DND-41 (cell line): ENCODE measurements at regions not wholly inside any gene's neighbourhood (a gene's known extent, or its start where the extent isn't known, plus 50 kb on each side); places are given as distances from the start of the nearest gene placed in this dataset.

Source experiments
- ATAC-seq: fragments of 200-7000 bp; cut with Tn5 transposase; 3 replicates; pipeline ENCODE4 v1.9.1; 2021; ENCODE audit warnings: low read depth; ENCODE audit not compliant: insufficient read depth
- DNase-seq: peaks from one replicate; pipeline ENCODE4 v3.0.0-alpha.2; 2020
- H2AFZ ChIP-seq: 2 replicates; pipeline ENCODE4 v1.6.0; 2012; ENCODE audit warnings: low read depth, low read length
- H3K27ac ChIP-seq: 2 replicates; pipeline ENCODE4 v1.5.1; 2012; ENCODE audit warnings: low read length, inconsistent platforms
- H3K27me3 ChIP-seq: fragments of 200-600 bp; sonication (generic); 2 replicates; pipeline ENCODE4 v1.6.0; 2012; ENCODE audit warnings: low read length, mild to moderate bottlenecking, inconsistent platforms; ENCODE audit not compliant: insufficient read depth, poor library complexity
- H3K36me3 ChIP-seq: 2 replicates; pipeline ENCODE4 v1.5.1; 2012; ENCODE audit warnings: low read length, inconsistent platforms; ENCODE audit not compliant: insufficient read depth
- H3K4me1 ChIP-seq: 2 replicates; pipeline ENCODE4 v1.5.1; 2012; ENCODE audit warnings: mild to moderate bottlenecking, low read length; ENCODE audit not compliant: insufficient read depth
- H3K4me2 ChIP-seq: 2 replicates; pipeline ENCODE4 v1.6.0; 2012; ENCODE audit warnings: mild to moderate bottlenecking, moderate library complexity, low read length, inconsistent platforms; ENCODE audit not compliant: insufficient read depth
- H3K4me3 ChIP-seq, 2 experiments: fragments of 200-600 bp in 1 of 2; shearing (Covaris generic) in 1 of 2; 2 replicates each; pipeline ENCODE4 v1.5.1; 2012 to 2016; ENCODE audit warnings: inconsistent platforms in 2 of 2, low read length in 2 of 2, mild to moderate bottlenecking in 2 of 2, low read depth in 1 of 2, moderate library complexity in 1 of 2
- H3K79me2 ChIP-seq: 2 replicates; pipeline ENCODE4 v1.6.0; 2012; ENCODE audit warnings: low read length, inconsistent platforms; ENCODE audit not compliant: insufficient read depth
- H3K9ac ChIP-seq: 2 replicates; pipeline ENCODE4 v1.6.0; 2012; ENCODE audit warnings: low read depth, mild to moderate bottlenecking, inconsistent platforms, low read length, moderate library complexity
- H3K9me3 ChIP-seq: 2 replicates; pipeline ENCODE4 v1.5.1; 2012; ENCODE audit warnings: low read length, moderate library complexity, mild to moderate bottlenecking, inconsistent platforms; ENCODE audit not compliant: insufficient read depth, severe bottlenecking
- H4K20me1 ChIP-seq: 2 replicates; pipeline ENCODE4 v1.6.0; 2012; ENCODE audit warnings: low read length; ENCODE audit not compliant: insufficient read depth
- CTCF ChIP-seq: IDR thresholded peaks from 2 replicates; pipeline ENCODE4 v1.5.1; 2012; ENCODE audit warnings: borderline replicate concordance, low read length, moderate library complexity, mild to moderate bottlenecking; ENCODE audit not compliant: poor library complexity, severe bottlenecking; ENCODE audit errors: extremely low read depth
- EZH2 ChIP-seq: IDR thresholded peaks from 3 replicates; pipeline ENCODE4 v1.6.1; 2012; ENCODE audit warnings: borderline replicate concordance, low read depth, mild to moderate bottlenecking, moderate library complexity, low read length, inconsistent platforms; ENCODE audit not compliant: severe bottlenecking

- Histone ChIP-seq H3K4me2 (no peak overlapping the region), H3K79me2 (no peaks in the 10 kb centered on the region), H3K27me3 (no peaks in the 10 kb centered on the region), H3K4me1 (no peaks in the 10 kb centered on the region), H3K9me3 (no peaks in the 10 kb centered on the region), H3K4me3 (no peak overlapping the region), H4K20me1 (no peaks in the 10 kb centered on the region), H3K9ac (no peak overlapping the region), H2AFZ (no peak overlapping the region), H3K36me3 (no peaks in the 10 kb centered on the region), H3K27ac (no peak overlapping the region)
- DNase-seq (no peak), ATAC-seq (no peak)
- TF ChIP-seq CTCF: no peak
- no peak for TF ChIP-seq EZH2
Measured at GRCh38 chr19:31974941-31975340, 370.5 kb upstream of the ZNF507 start.

DNA sequence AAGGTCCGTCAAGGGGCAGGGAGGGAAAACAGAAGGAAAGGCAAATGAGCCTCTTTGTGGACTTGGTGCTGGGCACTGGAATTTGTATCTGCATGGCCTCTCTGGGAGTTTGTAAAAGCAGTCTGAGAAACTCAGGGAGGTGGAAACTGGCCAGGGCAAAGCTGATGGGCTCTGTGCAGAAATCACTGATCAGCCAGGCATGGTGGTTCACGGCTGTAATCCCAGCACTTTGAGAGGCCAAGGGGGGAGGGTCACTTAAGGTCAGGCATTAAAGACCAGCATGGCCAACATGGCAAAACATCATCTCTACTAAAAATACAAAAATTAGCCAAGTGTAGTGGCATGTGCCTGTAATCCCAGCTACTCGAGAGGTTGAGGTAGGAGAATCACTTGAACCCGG, 369.9 kb upstream of the ZNF507 start:
- Histone ChIP-seq H3K9ac (no peak overlapping the region), H3K9me3 (no peaks in the 10 kb centered on the region), H3K79me2 (no peaks in the 10 kb centered on the region), H3K4me1 (no peaks in the 10 kb centered on the region), H3K27ac (no peak overlapping the region), H4K20me1 (no peaks in the 10 kb centered on the region), H3K27me3 (no peaks in the 10 kb centered on the region), H3K4me3 (no peak overlapping the region), H2AFZ (no peak overlapping the region), H3K4me2 (no peak overlapping the region), H3K36me3 (no peaks in the 10 kb centered on the region)
- TF ChIP-seq EZH2 (no peak), CTCF (no peak)
- ATAC-seq: no peak
- no peak for DNase-seq

- no peaks in the 10 kb centered on the region for H3K36me3 ChIP-seq
- no peak for ATAC-seq
- H3K4me3 ChIP-seq: no peak overlapping the region
- no peak for DNase-seq
- no peaks in the 10 kb centered on the region for H4K20me1 ChIP-seq
- no peak overlapping the region for H3K9ac ChIP-seq
- no peak overlapping the region for H3K4me2 ChIP-seq
- H3K4me1 ChIP-seq: no peaks in the 10 kb centered on the region
- TF ChIP-seq CTCF (no peak), EZH2 (no peak)
- H3K79me2 ChIP-seq: no peaks in the 10 kb centered on the region
- H3K9me3 ChIP-seq: no peaks in the 10 kb centered on the region
- no peak overlapping the region for H3K27ac ChIP-seq
- no peaks in the 10 kb centered on the region for H3K27me3 ChIP-seq
- no peak overlapping the region for H2AFZ ChIP-seq
Measured at GRCh38 chr19:31976775-31977536, 368.5 kb upstream of the ZNF507 start.

DNA sequence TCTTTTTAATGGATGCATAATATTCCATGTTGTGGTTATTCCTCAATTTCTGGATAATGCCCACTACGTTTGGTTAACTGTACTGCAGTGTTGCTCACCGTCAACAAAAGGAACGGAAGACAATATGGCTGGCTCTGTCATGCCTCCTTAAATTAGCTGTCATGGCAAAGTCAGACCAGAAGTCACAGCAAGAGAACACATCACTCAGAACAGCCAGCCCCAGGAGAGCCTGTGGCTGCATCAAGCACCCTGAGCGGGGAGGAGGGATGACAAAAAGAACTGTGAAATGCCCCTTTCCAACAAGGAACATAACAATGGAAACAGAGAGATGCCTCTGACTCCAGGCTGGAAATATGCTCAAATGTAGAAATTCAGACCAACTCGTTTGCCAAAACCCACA, 366.0 kb upstream of the ZNF507 start:
- no peak for ATAC-seq
- Histone ChIP-seq H3K4me3 (no peak overlapping the region), H3K4me2 (no peak overlapping the region), H3K27ac (no peak overlapping the region), H3K4me1 (no peaks in the 10 kb centered on the region), H3K27me3 (no peaks in the 10 kb centered on the region), H4K20me1 (no peaks in the 10 kb centered on the region), H2AFZ (no peak overlapping the region), H3K9ac (no peak overlapping the region), H3K36me3 (no peaks in the 10 kb centered on the region), H3K9me3 (no peaks in the 10 kb centered on the region), H3K79me2 (no peaks in the 10 kb centered on the region)
- TF ChIP-seq CTCF (no peak), EZH2 (no peak)
- DNase-seq: no peak
